ENCODE measurements at regions not wholly inside any gene's neighbourhood (a gene's known extent, or its start where the extent isn't known, plus 50 kb on each side); places are given as distances from the start of the nearest gene placed in this dataset.
A peak's percentile ranks its signal among the peaks of the same experiment; 100 is the strongest.

GRCh38 chr6:146904596-146904995 lies 299.6 kb upstream of the STXBP5 start:
- H3K27ac ChIP-seq (ENCODE audit: low read length), result no peak overlapping the region
- H3K9me3 ChIP-seq (replicated peaks; ENCODE audit: control insufficient read depth, low read depth, low read length), result no peaks in the 10 kb centered on the region
- no peaks in the 10 kb centered on the region for H3K36me3 ChIP-seq (ENCODE audit: control insufficient read depth, insufficient read depth, low read length)
- DNase-seq, result no peak
- H3K4me1 ChIP-seq (ENCODE audit: control insufficient read depth, insufficient read depth, low read length), result no peaks in the 10 kb centered on the region
- H3K27me3 ChIP-seq (ENCODE audit: control insufficient read depth, insufficient read depth, low read length), result no peaks in the 10 kb centered on the region
- H3K4me3 ChIP-seq (ENCODE audit: low read length), result no peak overlapping the region
- 39% methylated on average over 2 of the region's 6 CpGs for WGBS (ENCODE audit: insufficient coverage)

- no peaks in the 10 kb centered on the region for H3K36me3 ChIP-seq (ENCODE audit: control insufficient read depth, insufficient read depth, low read length)
Observed at GRCh38 chr6:146905181-146905704, 299.0 kb upstream of the STXBP5 start.

GRCh38 chr6:146908786-146909185 lies 295.4 kb upstream of the STXBP5 start:
- Histone ChIP-seq H3K27me3 (ENCODE audit: control insufficient read depth, insufficient read depth, low read length) (no peaks in the 10 kb centered on the region), H3K36me3 (ENCODE audit: control insufficient read depth, insufficient read depth, low read length) (no peaks in the 10 kb centered on the region), H3K4me3 (ENCODE audit: low read length) (no peak overlapping the region), H3K4me1 (ENCODE audit: control insufficient read depth, insufficient read depth, low read length) (peaks cover 2% of the 10 kb centered on the region), H3K27ac (ENCODE audit: low read length) (no peak overlapping the region), H3K9me3 (replicated peaks; ENCODE audit: control insufficient read depth, low read depth, low read length) (no peaks in the 10 kb centered on the region)
- no CpG with 5 or more reads among the region's 4 CpGs for WGBS (ENCODE audit: insufficient coverage)
- DNase-seq, result no peak

More at GRCh38 chr6:146905181-146905704, 299.0 kb upstream of the STXBP5 start:
- peak; percentile 37 for DNase-seq
- Histone ChIP-seq H3K9me3 (replicated peaks; ENCODE audit: control insufficient read depth, low read depth, low read length) (no peaks in the 10 kb centered on the region), H3K27me3 (ENCODE audit: control insufficient read depth, insufficient read depth, low read length) (no peaks in the 10 kb centered on the region), H3K27ac (ENCODE audit: low read length) (no peak overlapping the region), H3K4me1 (ENCODE audit: control insufficient read depth, insufficient read depth, low read length) (no peaks in the 10 kb centered on the region), H3K4me3 (ENCODE audit: low read length) (no peak overlapping the region)

- Histone ChIP-seq H3K27ac (ENCODE audit: low read length) (no peak overlapping the region), H3K4me3 (ENCODE audit: low read length) (no peak overlapping the region), H3K36me3 (ENCODE audit: control insufficient read depth, insufficient read depth, low read length) (no peaks in the 10 kb centered on the region), H3K27me3 (ENCODE audit: control insufficient read depth, insufficient read depth, low read length) (no peaks in the 10 kb centered on the region), H3K9me3 (replicated peaks; ENCODE audit: control insufficient read depth, low read depth, low read length) (no peaks in the 10 kb centered on the region), H3K4me1 (ENCODE audit: control insufficient read depth, insufficient read depth, low read length) (peaks cover 7% of the 10 kb centered on the region)
- WGBS (ENCODE audit: insufficient coverage), result no CpG with 5 or more reads among the region's 2 CpGs
- DNase-seq, result no peak
Observed at GRCh38 chr6:146909376-146909775, 294.8 kb upstream of the STXBP5 start.

- no peaks in the 10 kb centered on the region for H3K36me3 ChIP-seq (ENCODE audit: control insufficient read depth, insufficient read depth, low read length)
- H3K27me3 ChIP-seq (ENCODE audit: control insufficient read depth, insufficient read depth, low read length), result no peaks in the 10 kb centered on the region
- no CpG with 5 or more reads among the region's 2 CpGs for WGBS (ENCODE audit: insufficient coverage)
- DNase-seq, result no peak
- no peak overlapping the region for H3K27ac ChIP-seq (ENCODE audit: low read length)
- H3K4me1 ChIP-seq (ENCODE audit: control insufficient read depth, insufficient read depth, low read length), result peaks cover 12% of the 10 kb centered on the region
- no peak overlapping the region for H3K4me3 ChIP-seq (ENCODE audit: low read length)
- H3K9me3 ChIP-seq (replicated peaks; ENCODE audit: control insufficient read depth, low read depth, low read length), result no peaks in the 10 kb centered on the region
Observed at GRCh38 chr6:146909886-146910285, 294.3 kb upstream of the STXBP5 start.

- no CpG with 5 or more reads among the region's 2 CpGs for WGBS (ENCODE audit: insufficient coverage)
- DNase-seq, result no peak
- no peak overlapping the region for H3K4me3 ChIP-seq (ENCODE audit: low read length)
Observed at GRCh38 chr6:146910611-146911010, 293.6 kb upstream of the STXBP5 start.

GRCh38 chr6:146911635-146912215 lies 292.5 kb upstream of the STXBP5 start:
- Histone ChIP-seq H3K27me3 (ENCODE audit: control insufficient read depth, insufficient read depth, low read length) (no peaks in the 10 kb centered on the region), H3K9me3 (replicated peaks; ENCODE audit: control insufficient read depth, low read depth, low read length) (no peaks in the 10 kb centered on the region), H3K4me3 (ENCODE audit: low read length) (no peak overlapping the region), H3K36me3 (ENCODE audit: control insufficient read depth, insufficient read depth, low read length) (no peaks in the 10 kb centered on the region), H3K4me1 (ENCODE audit: control insufficient read depth, insufficient read depth, low read length) (peaks cover 12% of the 10 kb centered on the region), H3K27ac (ENCODE audit: low read length) (no peak overlapping the region)
- 83% methylated on average over 1 of the region's 4 CpGs for WGBS (ENCODE audit: insufficient coverage)
- no peak for DNase-seq

More at GRCh38 chr6:146910611-146911010, 293.6 kb upstream of the STXBP5 start:
- Histone ChIP-seq H3K27ac (ENCODE audit: low read length) (no peak overlapping the region), H3K9me3 (replicated peaks; ENCODE audit: control insufficient read depth, low read depth, low read length) (no peaks in the 10 kb centered on the region), H3K36me3 (ENCODE audit: control insufficient read depth, insufficient read depth, low read length) (no peaks in the 10 kb centered on the region), H3K27me3 (ENCODE audit: control insufficient read depth, insufficient read depth, low read length) (no peaks in the 10 kb centered on the region), H3K4me1 (ENCODE audit: control insufficient read depth, insufficient read depth, low read length) (peaks cover 12% of the 10 kb centered on the region)

GRCh38 chr6:146912730-146913685 lies 291.2 kb upstream of the STXBP5 start:
- DNase-seq, result no peak
- peaks cover 12% of the 10 kb centered on the region for H3K4me1 ChIP-seq (ENCODE audit: control insufficient read depth, insufficient read depth, low read length)
- H3K9me3 ChIP-seq (replicated peaks; ENCODE audit: control insufficient read depth, low read depth, low read length), result no peaks in the 10 kb centered on the region
- 92% methylated on average over 3 of the region's 7 CpGs for WGBS (ENCODE audit: insufficient coverage)
- H3K36me3 ChIP-seq (ENCODE audit: control insufficient read depth, insufficient read depth, low read length), result no peaks in the 10 kb centered on the region
- H3K27ac ChIP-seq (ENCODE audit: low read length), result no peak overlapping the region
- H3K4me3 ChIP-seq (ENCODE audit: low read length), result no peak overlapping the region
- no peaks in the 10 kb centered on the region for H3K27me3 ChIP-seq (ENCODE audit: control insufficient read depth, insufficient read depth, low read length)

- WGBS (ENCODE audit: insufficient coverage), result 16% methylated on average over 10 of the region's 15 CpGs
- Histone ChIP-seq H3K4me1 (ENCODE audit: control insufficient read depth, insufficient read depth, low read length) (peaks cover 12% of the 10 kb centered on the region), H3K4me3 (ENCODE audit: low read length) (peak overlapping the region; percentile 1), H3K36me3 (ENCODE audit: control insufficient read depth, insufficient read depth, low read length) (no peaks in the 10 kb centered on the region), H3K27ac (ENCODE audit: low read length) (peak overlapping the region; percentile 76), H3K27me3 (ENCODE audit: control insufficient read depth, insufficient read depth, low read length) (no peaks in the 10 kb centered on the region), H3K9me3 (replicated peaks; ENCODE audit: control insufficient read depth, low read depth, low read length) (no peaks in the 10 kb centered on the region)
- DNase-seq, result peak; percentile 80
Observed at GRCh38 chr6:146913842-146914488, 290.3 kb upstream of the STXBP5 start.

All from muscle of leg (tissue), 3 donors.